ENCODE measurements at regions not wholly inside any gene's neighbourhood (a gene's known extent, or its start where the extent isn't known, plus 50 kb on each side); places are given as distances from the start of the nearest gene placed in this dataset.
A peak's percentile ranks its signal among the peaks of the same experiment; 100 is the strongest.

DNA sequence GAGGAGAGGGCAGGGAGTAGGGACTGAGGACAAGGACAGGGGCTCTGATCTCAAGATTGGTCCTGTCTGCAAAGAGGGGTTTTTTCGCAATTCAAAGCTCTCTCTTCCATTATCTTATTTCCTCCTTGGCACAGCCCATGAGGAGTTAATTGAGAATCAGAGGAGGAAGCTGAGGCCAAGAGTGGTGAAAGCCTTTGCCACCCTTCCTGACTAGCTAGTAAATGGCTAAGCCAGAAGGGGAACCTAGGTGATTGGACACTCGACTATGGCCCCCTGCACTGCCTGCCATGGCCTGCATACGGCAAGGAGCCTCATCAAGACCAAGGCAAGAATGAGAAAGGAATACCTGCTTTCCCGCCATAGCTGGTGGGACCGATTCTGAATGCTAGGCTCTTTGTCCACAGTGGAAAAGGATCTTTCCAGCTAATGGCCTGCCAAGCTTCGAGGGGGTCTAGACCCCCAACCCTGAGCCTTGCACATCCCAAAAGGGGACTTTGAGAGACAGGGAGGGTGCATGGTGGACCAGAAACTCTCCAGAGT, 237.9 kb downstream of the HAUS1 start:
- CTCF ChIA-PET, result interaction anchor here (1.2 kb wide), 1 partner anchor 13 kb away, joined by 3 read pairs; no protein-coding TSS in a partner anchor
- Histone ChIP-seq H3K4me1 (ENCODE audit: control extremely low read depth in 1 of 4, control insufficient read depth in 4 of 4, insufficient read depth in 4 of 4, low read length in 3 of 4) (peaks cover 4 to 57% (median 33%) of the 10 kb centered on the region in 4 experiments), H3K27ac (ENCODE audit: insufficient read depth in 1 of 2, low read depth in 1 of 2, low read length in 2 of 2, poor library complexity in 1 of 2, severe bottlenecking in 2 of 2) (no peak overlapping the region), H3K27me3 (replicated peaks in 2 of 5; ENCODE audit: control insufficient read depth in 4 of 5, insufficient read depth in 5 of 5, low read length in 4 of 5) (peaks cover 0 to 12% (median 2%) of the 10 kb centered on the region in 5 experiments), H3K9me3 (ENCODE audit: control extremely low read depth in 1 of 5, control insufficient read depth in 4 of 5, insufficient read depth in 2 of 5, low read depth in 1 of 5, low read length in 4 of 5) (no peaks in the 10 kb centered on the region), H3K36me3 (ENCODE audit: control insufficient read depth in 4 of 4, insufficient read depth in 4 of 4, low read length in 3 of 4) (no peaks in the 10 kb centered on the region), H3K4me3 (ENCODE audit: control insufficient read depth in 1 of 7, extremely low read depth in 1 of 7, insufficient read depth in 4 of 7, low read depth in 2 of 7, low read length in 6 of 7) (no peak overlapping the region)
- WGBS (ENCODE audit: insufficient coverage), result 78% methylated on average over 5 of the region's 6 CpGs
- DNase-seq, result peak in 2 of 3 donors; percentile 43 to 52
- POLR2A ChIA-PET, result no interaction called here

DNA sequence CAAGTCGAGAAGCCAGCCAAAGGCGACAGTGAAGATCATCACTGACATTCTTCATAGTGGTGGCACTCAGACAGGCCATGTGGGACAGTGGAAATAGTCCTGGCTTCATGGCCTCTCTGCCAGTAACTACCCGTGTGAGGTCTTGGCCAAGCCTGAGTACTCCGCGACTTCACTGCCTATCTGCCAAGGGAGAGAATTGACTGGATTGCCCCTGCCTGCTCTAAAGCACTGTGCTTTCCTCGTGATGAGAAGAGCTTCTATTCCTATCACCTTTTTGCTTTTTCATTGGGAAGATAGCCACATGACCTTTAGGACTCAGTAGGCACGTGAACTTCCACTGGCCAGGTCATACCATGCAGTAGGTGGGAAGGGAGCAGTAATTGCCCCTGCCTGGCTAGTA, 239.3 kb downstream of the HAUS1 start:
- ChIA-PET CTCF (interaction anchor here (1.3 to 1.8 kb wide), 4 partner anchors 11 to 63 kb away, joined by 3 to 7 read pairs (median 6); no protein-coding TSS in a partner anchor), POLR2A (no interaction called here)
- H3K9me3 ChIP-seq (ENCODE audit: control extremely low read depth in 1 of 5, control insufficient read depth in 4 of 5, insufficient read depth in 2 of 5, low read depth in 1 of 5, low read length in 4 of 5), result no peaks in the 10 kb centered on the region

DNA sequence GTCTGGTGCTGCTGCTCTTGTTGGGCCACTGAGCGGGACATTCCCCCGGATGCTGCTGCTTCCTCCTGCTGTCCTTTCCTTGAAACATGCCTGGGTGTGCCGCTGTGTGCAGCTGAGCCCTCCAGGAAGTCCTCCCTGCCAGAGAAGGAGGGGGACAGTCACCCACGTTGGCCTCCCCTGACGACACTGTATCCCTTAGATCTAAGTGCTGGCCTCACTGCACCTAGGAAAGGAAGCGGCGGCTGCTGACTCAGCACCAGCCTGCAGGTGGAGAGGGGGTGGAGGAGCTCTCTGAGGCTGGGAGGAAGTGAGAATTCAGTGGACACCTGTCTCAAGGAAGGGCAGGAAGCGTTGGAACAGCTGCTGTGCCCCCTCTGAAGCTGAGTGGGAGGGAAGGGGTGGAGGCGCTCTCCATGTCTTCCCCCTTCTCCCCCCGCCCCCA, 239.8 kb downstream of the HAUS1 start:
- no peaks in the 10 kb centered on the region for H3K36me3 ChIP-seq (ENCODE audit: control insufficient read depth in 4 of 4, insufficient read depth in 4 of 4, low read length in 3 of 4)
- CTCF ChIA-PET, result interaction anchor here (1.3 to 1.8 kb wide), 4 partner anchors 11 to 63 kb away, joined by 3 to 7 read pairs (median 6); no protein-coding TSS in a partner anchor
- WGBS (ENCODE audit: insufficient coverage), result 0% methylated on average over 7 of the region's 10 CpGs
- H3K9me3 ChIP-seq (ENCODE audit: control extremely low read depth in 1 of 5, control insufficient read depth in 4 of 5, insufficient read depth in 2 of 5, low read depth in 1 of 5, low read length in 4 of 5), result no peaks in the 10 kb centered on the region
- H3K4me3 ChIP-seq (ENCODE audit: control insufficient read depth in 1 of 7, extremely low read depth in 1 of 7, insufficient read depth in 4 of 7, low read depth in 2 of 7, low read length in 6 of 7), result peak overlapping the region in 2 of 7 experiments; percentile 22 to 39
- peak; percentile 84 to 98 (median 97) for DNase-seq
- H3K27me3 ChIP-seq (replicated peaks in 2 of 5; ENCODE audit: control insufficient read depth in 4 of 5, insufficient read depth in 5 of 5, low read length in 4 of 5), result no peaks in the 10 kb centered on the region
- H3K27ac ChIP-seq (ENCODE audit: insufficient read depth in 1 of 2, low read depth in 1 of 2, low read length in 2 of 2, poor library complexity in 1 of 2, severe bottlenecking in 2 of 2), result no peak overlapping the region
- peaks cover 4 to 48% (median 28%) of the 10 kb centered on the region in 4 experiments for H3K4me1 ChIP-seq (ENCODE audit: control extremely low read depth in 1 of 4, control insufficient read depth in 4 of 4, insufficient read depth in 4 of 4, low read length in 3 of 4)
- POLR2A ChIA-PET, result no interaction called here

More for the DNA sequence above, 239.3 kb downstream of the HAUS1 start:
- H3K27ac ChIP-seq (ENCODE audit: insufficient read depth in 1 of 2, low read depth in 1 of 2, low read length in 2 of 2, poor library complexity in 1 of 2, severe bottlenecking in 2 of 2), result no peak overlapping the region
- peak in 1 of 3 donors; percentile 50 for DNase-seq
- H3K27me3 ChIP-seq (replicated peaks in 2 of 5; ENCODE audit: control insufficient read depth in 4 of 5, insufficient read depth in 5 of 5, low read length in 4 of 5), result peaks cover 0 to 4% (median 0%) of the 10 kb centered on the region in 5 experiments
- H3K4me3 ChIP-seq (ENCODE audit: control insufficient read depth in 1 of 7, extremely low read depth in 1 of 7, insufficient read depth in 4 of 7, low read depth in 2 of 7, low read length in 6 of 7), result peak overlapping the region in 2 of 7 experiments; percentile 17 to 22
- WGBS (ENCODE audit: insufficient coverage), result 73% methylated on average over 7 of the region's 7 CpGs
- peaks cover 4 to 49% (median 32%) of the 10 kb centered on the region in 4 experiments for H3K4me1 ChIP-seq (ENCODE audit: control extremely low read depth in 1 of 4, control insufficient read depth in 4 of 4, insufficient read depth in 4 of 4, low read length in 3 of 4)
- H3K36me3 ChIP-seq (ENCODE audit: control insufficient read depth in 4 of 4, insufficient read depth in 4 of 4, low read length in 3 of 4), result no peaks in the 10 kb centered on the region

DNA sequence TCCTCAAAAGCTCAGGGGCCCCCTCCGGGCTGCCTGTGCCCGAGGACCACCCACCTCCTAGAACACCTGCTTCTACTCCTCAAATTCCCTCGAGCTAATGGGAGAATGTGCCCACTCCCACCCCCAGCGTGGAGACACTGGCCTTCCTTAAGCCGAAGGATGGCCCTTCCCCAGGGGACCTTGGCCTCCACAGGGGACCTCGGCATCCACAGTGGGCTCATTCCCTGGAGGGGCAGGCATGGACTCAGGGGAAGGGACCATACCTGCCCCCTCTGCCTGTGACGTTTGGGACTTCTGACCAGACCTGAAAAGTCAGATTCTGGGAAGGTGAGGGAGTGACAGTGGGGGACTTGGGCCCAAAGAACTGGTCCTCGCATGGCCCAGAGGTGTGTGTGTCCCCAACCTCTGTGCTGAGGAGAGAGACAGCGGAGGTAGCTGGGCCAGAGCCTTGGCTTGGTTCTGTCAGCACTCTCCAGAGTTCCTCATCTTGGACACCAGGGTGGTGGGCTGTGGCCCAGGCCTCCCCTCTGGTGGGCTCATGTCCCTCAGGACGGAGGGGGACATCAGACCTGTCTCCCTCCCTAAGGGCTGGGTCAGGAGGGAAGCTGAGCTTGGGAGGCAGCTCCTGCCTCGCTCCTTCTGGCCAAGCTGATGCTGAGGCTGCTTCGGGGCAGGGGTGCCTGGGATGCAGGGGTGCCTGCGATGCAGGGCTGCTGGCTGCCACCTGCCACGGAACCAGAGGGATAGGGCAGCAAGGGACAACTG, 240.4 kb downstream of the HAUS1 start:
- Histone ChIP-seq H3K36me3 (ENCODE audit: control insufficient read depth in 4 of 4, insufficient read depth in 4 of 4, low read length in 3 of 4) (no peaks in the 10 kb centered on the region), H3K4me1 (ENCODE audit: control extremely low read depth in 1 of 4, control insufficient read depth in 4 of 4, insufficient read depth in 4 of 4, low read length in 3 of 4) (peaks cover 4 to 42% (median 26%) of the 10 kb centered on the region in 4 experiments), H3K9me3 (ENCODE audit: control extremely low read depth in 1 of 5, control insufficient read depth in 4 of 5, insufficient read depth in 2 of 5, low read depth in 1 of 5, low read length in 4 of 5) (no peaks in the 10 kb centered on the region), H3K4me3 (ENCODE audit: control insufficient read depth in 1 of 7, extremely low read depth in 1 of 7, insufficient read depth in 4 of 7, low read depth in 2 of 7, low read length in 6 of 7) (peak overlapping the region in 3 of 7 experiments; percentile 20 to 32 (median 27)), H3K27ac (ENCODE audit: insufficient read depth in 1 of 2, low read depth in 1 of 2, low read length in 2 of 2, poor library complexity in 1 of 2, severe bottlenecking in 2 of 2) (no peak overlapping the region), H3K27me3 (replicated peaks in 2 of 5; ENCODE audit: control insufficient read depth in 4 of 5, insufficient read depth in 5 of 5, low read length in 4 of 5) (no peaks in the 10 kb centered on the region)
- WGBS (ENCODE audit: insufficient coverage), result 68% methylated on average over 13 of the region's 14 CpGs
- ChIA-PET CTCF (interaction anchor here (1.3 to 1.8 kb wide), 4 partner anchors 10 to 64 kb away, joined by 3 to 7 read pairs (median 6); no protein-coding TSS in a partner anchor), POLR2A (no interaction called here)
- peak in 1 of 3 donors; percentile 23 for DNase-seq

DNA sequence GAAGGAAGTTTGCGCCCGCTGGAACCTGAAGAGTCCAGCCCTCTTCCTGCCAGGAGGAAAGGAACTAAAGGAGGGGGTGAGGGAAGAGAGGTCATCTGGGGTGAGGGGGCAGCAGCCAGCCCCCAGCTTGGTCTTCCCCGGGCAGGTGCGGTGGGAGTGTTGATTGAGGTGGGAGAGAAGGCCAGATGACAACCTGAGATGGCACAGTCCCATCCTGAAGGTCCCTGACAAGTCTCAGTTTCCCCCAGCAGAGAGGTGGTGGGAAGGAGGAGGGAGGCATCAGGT, 240.9 kb downstream of the HAUS1 start:
- no peak for DNase-seq
- WGBS (ENCODE audit: insufficient coverage), result 76% methylated on average over 4 of the region's 4 CpGs
- H3K27ac ChIP-seq (ENCODE audit: insufficient read depth in 1 of 2, low read depth in 1 of 2, low read length in 2 of 2, poor library complexity in 1 of 2, severe bottlenecking in 2 of 2), result no peak overlapping the region
- H3K4me1 ChIP-seq (ENCODE audit: control extremely low read depth in 1 of 4, control insufficient read depth in 4 of 4, insufficient read depth in 4 of 4, low read length in 3 of 4), result peaks cover 4 to 42% (median 26%) of the 10 kb centered on the region in 4 experiments
- CTCF ChIA-PET, result interaction anchor here (1.7 kb wide), 1 partner anchor 10 kb away, joined by 7 read pairs; no protein-coding TSS in a partner anchor
- H3K36me3 ChIP-seq (ENCODE audit: control insufficient read depth in 4 of 4, insufficient read depth in 4 of 4, low read length in 3 of 4), result no peaks in the 10 kb centered on the region
- POLR2A ChIA-PET, result no interaction called here
- no peaks in the 10 kb centered on the region for H3K27me3 ChIP-seq (replicated peaks in 2 of 5; ENCODE audit: control insufficient read depth in 4 of 5, insufficient read depth in 5 of 5, low read length in 4 of 5)
- no peak overlapping the region for H3K4me3 ChIP-seq (ENCODE audit: control insufficient read depth in 1 of 7, extremely low read depth in 1 of 7, insufficient read depth in 4 of 7, low read depth in 2 of 7, low read length in 6 of 7)
- no peaks in the 10 kb centered on the region for H3K9me3 ChIP-seq (ENCODE audit: control extremely low read depth in 1 of 5, control insufficient read depth in 4 of 5, insufficient read depth in 2 of 5, low read depth in 1 of 5, low read length in 4 of 5)

DNA sequence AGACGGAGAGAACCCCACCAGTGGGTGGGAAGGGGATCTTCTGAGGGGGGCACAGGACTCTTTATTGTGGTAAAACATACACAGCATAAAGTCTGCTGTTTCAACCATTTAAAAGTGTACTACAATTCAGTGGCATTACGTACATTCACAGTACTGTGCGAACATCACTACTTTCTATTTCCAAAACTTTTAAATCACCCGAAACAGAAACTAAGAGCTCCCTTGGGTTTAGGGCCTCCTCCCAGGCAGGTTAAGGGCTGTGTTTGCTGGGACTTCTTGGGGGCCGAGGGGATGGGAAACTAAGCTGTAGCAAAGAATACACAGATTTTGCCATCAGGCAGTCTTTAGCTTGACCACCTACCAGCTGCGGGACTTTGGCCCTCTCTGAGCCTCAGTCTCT, 242.0 kb downstream of the HAUS1 start:
- CTCF ChIA-PET, result no interaction called here
- 89% methylated on average over 4 of the region's 6 CpGs for WGBS (ENCODE audit: insufficient coverage)

More for the DNA sequence above, 242.0 kb downstream of the HAUS1 start:
- no peak for DNase-seq
- Histone ChIP-seq H3K27me3 (replicated peaks in 2 of 5; ENCODE audit: control insufficient read depth in 4 of 5, insufficient read depth in 5 of 5, low read length in 4 of 5) (no peaks in the 10 kb centered on the region), H3K9me3 (ENCODE audit: control extremely low read depth in 1 of 5, control insufficient read depth in 4 of 5, insufficient read depth in 2 of 5, low read depth in 1 of 5, low read length in 4 of 5) (no peaks in the 10 kb centered on the region), H3K36me3 (ENCODE audit: control insufficient read depth in 4 of 4, insufficient read depth in 4 of 4, low read length in 3 of 4) (no peaks in the 10 kb centered on the region), H3K4me1 (ENCODE audit: control extremely low read depth in 1 of 4, control insufficient read depth in 4 of 4, insufficient read depth in 4 of 4, low read length in 3 of 4) (peaks cover 4 to 42% (median 26%) of the 10 kb centered on the region in 4 experiments), H3K27ac (ENCODE audit: insufficient read depth in 1 of 2, low read depth in 1 of 2, low read length in 2 of 2, poor library complexity in 1 of 2, severe bottlenecking in 2 of 2) (no peak overlapping the region), H3K4me3 (ENCODE audit: control insufficient read depth in 1 of 7, extremely low read depth in 1 of 7, insufficient read depth in 4 of 7, low read depth in 2 of 7, low read length in 6 of 7) (no peak overlapping the region)
- POLR2A ChIA-PET, result no interaction called here
